ENCODE measurements at regions not wholly inside any gene's neighbourhood (a gene's known extent, or its start where the extent isn't known, plus 50 kb on each side); places are given as distances from the start of the nearest gene placed in this dataset.
"Not testable (repeated sequence)": the region's sequence is repeated elsewhere in the genome, so short reads cannot be mapped to it uniquely, and the experiment has no call there.

DNA sequence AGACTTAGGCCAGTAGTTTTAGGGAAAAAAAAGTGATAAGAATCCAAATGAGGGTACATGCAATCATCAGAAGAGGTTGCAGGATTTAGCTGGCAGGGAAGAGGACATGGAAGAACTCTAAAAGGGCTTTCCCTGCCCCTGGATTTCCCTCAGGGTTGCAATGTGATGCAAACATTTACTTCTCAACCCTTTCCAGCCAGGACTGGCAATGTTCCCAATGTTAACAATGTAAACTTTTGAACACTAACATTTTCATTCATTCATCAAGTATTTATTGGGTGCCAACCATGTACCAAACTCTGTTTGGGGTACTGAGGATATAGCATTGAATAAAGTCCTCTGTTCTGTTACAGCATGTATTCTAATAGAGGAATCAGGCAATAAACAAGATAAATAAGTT, 349.4 kb upstream of the LRRC3B start:
- H3K9me3 Mint-ChIP-seq, result no peaks in the 10 kb centered on the region
- no peaks in the 10 kb centered on the region for H3K4me1 Mint-ChIP-seq (ENCODE audit: low read depth)
- DNase-seq (ENCODE audit: low spot score), result no peak
- H3K36me3 Mint-ChIP-seq (ENCODE audit: low read depth), result no peaks in the 10 kb centered on the region
- H3K27me3 Mint-ChIP-seq (ENCODE audit: low read depth), result no peaks in the 10 kb centered on the region
- H3K27ac Mint-ChIP-seq, result no peak overlapping the region
- no peak overlapping the region for H3K4me3 Mint-ChIP-seq

DNA sequence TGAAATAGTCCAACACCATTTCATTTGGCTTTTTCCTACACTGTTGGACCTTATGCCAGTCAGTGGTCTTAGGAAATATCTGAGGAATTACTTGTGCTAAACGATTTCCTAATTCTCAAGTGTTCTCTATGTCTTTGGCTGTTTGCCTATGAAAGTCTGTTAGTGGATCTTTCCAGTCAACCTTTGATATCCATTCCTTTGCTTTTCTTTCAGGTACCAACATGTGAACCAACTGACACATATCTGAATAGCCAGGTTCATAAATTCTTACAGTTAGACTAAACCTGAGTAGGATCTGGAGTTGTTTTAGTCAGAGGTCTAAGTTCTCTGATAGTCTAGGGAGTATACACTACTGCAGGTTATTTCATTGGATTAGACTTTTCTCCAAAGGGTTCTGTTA, 343.5 kb upstream of the LRRC3B start:
- Mint-ChIP-seq H3K4me3 (no peak overlapping the region), H3K9me3 (peaks cover 28% of the 10 kb centered on the region), H3K36me3 (ENCODE audit: low read depth) (no peaks in the 10 kb centered on the region), H3K27me3 (ENCODE audit: low read depth) (no peaks in the 10 kb centered on the region), H3K27ac (no peak overlapping the region), H3K4me1 (ENCODE audit: low read depth) (no peaks in the 10 kb centered on the region)
- no peak for DNase-seq (ENCODE audit: low spot score)

GRCh38 chr3:26280517-26280916, 342.1 kb upstream of the LRRC3B start:
- no peak for DNase-seq (ENCODE audit: low spot score)
- H3K4me1 Mint-ChIP-seq (ENCODE audit: low read depth), result no peaks in the 10 kb centered on the region
- H3K4me3 Mint-ChIP-seq, result no peak overlapping the region
- H3K36me3 Mint-ChIP-seq (ENCODE audit: low read depth), result no peaks in the 10 kb centered on the region
- H3K27ac Mint-ChIP-seq, result no peak overlapping the region
- no peaks in the 10 kb centered on the region for H3K27me3 Mint-ChIP-seq (ENCODE audit: low read depth)
- H3K9me3 Mint-ChIP-seq, result peaks cover 38% of the 10 kb centered on the region

DNA sequence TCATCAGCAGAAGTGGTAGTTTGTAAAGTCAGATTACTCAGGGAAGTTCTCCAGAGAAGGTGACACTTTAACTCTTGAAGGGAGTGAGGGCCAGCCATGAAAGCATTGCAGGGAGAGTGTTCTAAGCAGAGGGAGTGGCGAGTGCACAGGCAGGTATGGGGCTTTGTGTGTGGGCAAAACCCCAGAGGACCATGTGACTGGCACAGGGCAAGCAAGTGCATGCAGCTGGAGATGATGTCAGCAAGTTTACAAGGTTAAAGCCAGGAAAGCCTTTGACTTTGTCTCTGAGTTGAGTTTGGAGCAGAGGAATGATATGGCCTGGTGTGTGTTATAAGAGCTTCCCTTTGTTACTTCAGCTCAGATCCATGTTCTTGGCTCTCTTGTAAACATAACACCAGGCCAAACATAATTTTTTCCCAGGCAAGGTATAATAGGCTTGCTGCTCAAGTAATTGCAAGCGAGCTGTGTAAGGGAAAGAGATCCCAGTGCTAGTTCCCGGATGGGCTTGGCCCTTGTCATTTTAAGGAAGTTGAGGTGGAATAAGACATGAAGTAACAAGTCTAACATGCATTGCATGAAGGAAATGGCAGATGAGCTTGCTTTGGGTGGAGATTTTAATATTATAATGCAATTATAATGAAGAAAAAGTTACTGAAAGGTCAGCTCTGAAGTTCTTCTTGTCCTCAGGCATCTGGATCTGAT, 341.1 kb upstream of the LRRC3B start:
- DNase-seq (ENCODE audit: low spot score), result no peak
- no peaks in the 10 kb centered on the region for H3K27me3 Mint-ChIP-seq (ENCODE audit: low read depth)
- H3K4me1 Mint-ChIP-seq (ENCODE audit: low read depth), result no peaks in the 10 kb centered on the region
- no peak overlapping the region for H3K4me3 Mint-ChIP-seq
- H3K9me3 Mint-ChIP-seq, result peaks cover 46% of the 10 kb centered on the region
- no peak overlapping the region for H3K27ac Mint-ChIP-seq
- H3K36me3 Mint-ChIP-seq (ENCODE audit: low read depth), result no peaks in the 10 kb centered on the region

DNA sequence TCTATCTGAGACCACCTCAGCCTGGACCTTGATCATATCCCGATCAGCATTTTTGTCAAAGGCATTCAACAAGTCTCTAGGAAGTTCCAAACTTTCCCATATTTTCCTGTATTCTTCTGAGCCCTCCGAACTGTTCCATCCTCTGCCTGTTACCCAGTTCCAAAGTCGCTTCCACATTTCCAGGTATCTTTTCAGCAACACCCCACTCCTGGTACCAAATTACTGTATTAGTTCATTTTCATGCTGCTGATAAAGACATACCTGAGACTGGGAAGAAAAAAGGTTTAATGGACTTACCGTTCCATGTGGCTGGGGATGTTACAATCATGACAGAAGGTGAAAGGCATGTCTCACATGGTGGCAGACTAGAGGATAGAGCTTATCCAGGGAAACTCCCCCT, 338.1 kb upstream of the LRRC3B start:
- peaks cover 60% of the 10 kb centered on the region for H3K9me3 Mint-ChIP-seq
- H3K36me3 Mint-ChIP-seq (ENCODE audit: low read depth); H3K4me1 Mint-ChIP-seq (ENCODE audit: low read depth); DNase-seq (ENCODE audit: low spot score); H3K27ac Mint-ChIP-seq; H3K27me3 Mint-ChIP-seq (ENCODE audit: low read depth); H3K4me3 Mint-ChIP-seq: not testable (repeated sequence)

DNA sequence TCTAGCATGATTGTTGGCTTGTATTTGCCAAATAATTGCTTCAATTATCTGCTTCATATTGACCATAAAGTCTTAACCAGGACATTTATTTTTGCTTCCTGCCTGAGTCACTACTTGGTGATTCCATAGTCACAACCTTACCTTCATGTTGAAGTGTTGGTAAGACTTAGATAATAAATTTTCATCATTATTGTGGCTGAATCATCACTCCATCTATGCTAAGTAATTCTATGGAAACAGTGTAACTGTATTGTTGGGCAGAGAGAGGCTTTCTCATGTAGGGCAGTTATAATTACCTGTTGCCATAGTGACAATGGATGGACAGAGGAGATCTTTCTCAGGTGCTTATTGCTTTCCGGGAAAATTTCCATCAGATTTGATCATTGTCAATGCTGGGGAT, 330.7 kb upstream of the LRRC3B start:
- Mint-ChIP-seq H3K9me3 (peaks cover 15% of the 10 kb centered on the region), H3K36me3 (ENCODE audit: low read depth) (no peaks in the 10 kb centered on the region), H3K27ac (no peak overlapping the region), H3K4me3 (no peak overlapping the region), H3K27me3 (ENCODE audit: low read depth) (no peaks in the 10 kb centered on the region), H3K4me1 (ENCODE audit: low read depth) (no peaks in the 10 kb centered on the region)
- DNase-seq (ENCODE audit: low spot score), result no peak

GRCh38 chr3:26292780-26293179, 329.8 kb upstream of the LRRC3B start:
- Mint-ChIP-seq H3K4me3 (no peak overlapping the region), H3K27me3 (ENCODE audit: low read depth) (no peaks in the 10 kb centered on the region), H3K27ac (no peak overlapping the region), H3K4me1 (ENCODE audit: low read depth) (no peaks in the 10 kb centered on the region), H3K36me3 (ENCODE audit: low read depth) (no peaks in the 10 kb centered on the region), H3K9me3 (peaks cover 13% of the 10 kb centered on the region)
- no peak for DNase-seq (ENCODE audit: low spot score)

DNA sequence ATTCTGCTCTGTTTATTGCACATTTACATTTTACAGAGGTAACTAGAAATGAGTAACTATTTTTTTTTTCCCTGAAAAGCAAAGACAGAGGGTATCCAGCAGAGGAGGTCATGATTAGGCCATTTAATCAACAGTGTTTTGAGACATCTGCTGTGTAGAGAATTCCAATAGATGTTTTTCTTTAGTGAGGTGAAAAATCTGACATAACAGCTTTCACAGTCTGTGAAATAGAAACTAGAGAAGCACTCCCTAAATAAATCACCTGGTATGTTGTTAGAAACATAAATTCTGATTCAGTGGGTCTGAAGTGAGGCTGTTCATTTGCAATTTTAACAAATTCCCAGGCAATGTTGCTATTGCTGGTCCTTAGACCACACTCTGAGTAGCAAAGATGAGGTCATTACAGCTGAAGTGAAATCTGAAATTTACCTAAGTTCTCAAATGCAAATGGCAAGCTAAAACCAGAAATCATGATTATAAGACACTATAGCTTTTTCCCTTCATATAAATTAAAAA, 329.2 kb upstream of the LRRC3B start:
- no peaks in the 10 kb centered on the region for H3K36me3 Mint-ChIP-seq (ENCODE audit: low read depth)
- H3K4me3 Mint-ChIP-seq, result no peak overlapping the region
- no peaks in the 10 kb centered on the region for H3K4me1 Mint-ChIP-seq (ENCODE audit: low read depth)
- peaks cover 13% of the 10 kb centered on the region for H3K9me3 Mint-ChIP-seq
- H3K27me3 Mint-ChIP-seq (ENCODE audit: low read depth), result no peaks in the 10 kb centered on the region
- no peak overlapping the region for H3K27ac Mint-ChIP-seq
- DNase-seq (ENCODE audit: low spot score), result no peak

- Mint-ChIP-seq H3K9me3 (peaks cover 34% of the 10 kb centered on the region), H3K36me3 (ENCODE audit: low read depth) (no peaks in the 10 kb centered on the region), H3K4me3 (no peak overlapping the region), H3K27ac (no peak overlapping the region), H3K4me1 (ENCODE audit: low read depth) (no peaks in the 10 kb centered on the region), H3K27me3 (ENCODE audit: low read depth) (no peaks in the 10 kb centered on the region)
- DNase-seq (ENCODE audit: low spot score), result no peak
Measured at GRCh38 chr3:26307192-26307591, 315.4 kb upstream of the LRRC3B start.

DNA sequence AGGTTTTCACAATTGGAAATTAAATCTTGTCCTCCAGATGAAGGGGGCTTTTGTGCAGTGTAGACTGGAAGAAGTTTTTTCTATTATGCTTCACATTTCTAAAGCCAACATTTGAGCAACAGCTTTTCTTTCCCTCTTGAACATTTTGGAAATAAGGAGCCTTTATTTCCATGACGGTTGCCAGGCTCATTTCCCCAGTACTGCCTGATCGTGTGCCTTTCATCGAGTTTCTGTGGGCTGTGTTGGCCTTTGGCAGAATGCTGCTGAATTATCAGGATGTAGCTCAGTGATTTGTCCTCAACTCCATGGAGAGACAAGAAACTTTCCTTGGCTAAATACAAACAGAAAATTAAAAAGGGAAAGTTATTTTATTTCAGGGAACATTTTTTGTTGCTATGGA, 314.8 kb upstream of the LRRC3B start:
- H3K27me3 Mint-ChIP-seq (ENCODE audit: low read depth), result no peaks in the 10 kb centered on the region
- peaks cover 32% of the 10 kb centered on the region for H3K9me3 Mint-ChIP-seq
- no peak overlapping the region for H3K4me3 Mint-ChIP-seq
- no peak overlapping the region for H3K27ac Mint-ChIP-seq
- no peak for DNase-seq (ENCODE audit: low spot score)
- no peaks in the 10 kb centered on the region for H3K36me3 Mint-ChIP-seq (ENCODE audit: low read depth)
- no peaks in the 10 kb centered on the region for H3K4me1 Mint-ChIP-seq (ENCODE audit: low read depth)

GRCh38 chr3:26308454-26308853, 314.1 kb upstream of the LRRC3B start:
- Mint-ChIP-seq H3K4me1 (ENCODE audit: low read depth) (no peaks in the 10 kb centered on the region), H3K27ac (no peak overlapping the region), H3K36me3 (ENCODE audit: low read depth) (no peaks in the 10 kb centered on the region), H3K9me3 (peaks cover 25% of the 10 kb centered on the region), H3K27me3 (ENCODE audit: low read depth) (no peaks in the 10 kb centered on the region), H3K4me3 (no peak overlapping the region)
- DNase-seq (ENCODE audit: low spot score), result no peak

DNA sequence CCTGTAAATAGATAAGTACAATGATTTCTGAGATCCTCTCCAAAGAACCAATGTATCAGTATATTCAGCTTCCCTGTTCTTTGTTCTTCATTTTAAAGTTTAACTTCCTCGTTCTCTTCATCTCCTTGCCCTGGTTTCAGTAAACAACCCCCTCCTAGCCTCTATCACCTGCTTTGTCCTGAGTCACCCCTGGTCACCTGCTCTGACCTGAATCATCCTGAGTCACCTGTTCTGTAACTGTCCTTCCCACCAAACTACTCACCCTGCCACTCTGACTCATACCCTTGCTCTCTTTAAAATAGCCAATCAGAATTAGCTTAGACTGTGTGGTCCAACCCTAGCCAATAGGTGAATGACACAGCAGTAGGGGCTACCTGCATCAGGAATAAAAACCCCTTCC, 313.0 kb upstream of the LRRC3B start:
- H3K27ac Mint-ChIP-seq; H3K36me3 Mint-ChIP-seq (ENCODE audit: low read depth); H3K27me3 Mint-ChIP-seq (ENCODE audit: low read depth); DNase-seq (ENCODE audit: low spot score); H3K4me3 Mint-ChIP-seq; H3K4me1 Mint-ChIP-seq (ENCODE audit: low read depth): not testable (repeated sequence)
- H3K9me3 Mint-ChIP-seq, result peaks cover 25% of the 10 kb centered on the region

- peaks cover 34% of the 10 kb centered on the region for H3K9me3 Mint-ChIP-seq
- H3K36me3 Mint-ChIP-seq (ENCODE audit: low read depth), result no peaks in the 10 kb centered on the region
- DNase-seq (ENCODE audit: low spot score), result no peak
- H3K4me1 Mint-ChIP-seq (ENCODE audit: low read depth), result no peaks in the 10 kb centered on the region
- H3K27ac Mint-ChIP-seq, result no peak overlapping the region
- no peak overlapping the region for H3K4me3 Mint-ChIP-seq
- H3K27me3 Mint-ChIP-seq (ENCODE audit: low read depth), result no peaks in the 10 kb centered on the region
Measured at GRCh38 chr3:26312816-26313215, 309.8 kb upstream of the LRRC3B start.

- no peaks in the 10 kb centered on the region for H3K36me3 Mint-ChIP-seq (ENCODE audit: low read depth)
Measured at GRCh38 chr3:26316472-26316871, 306.1 kb upstream of the LRRC3B start.

GRCh38 chr3:26323741-26324140, 298.8 kb upstream of the LRRC3B start:
- not testable (repeated sequence) for H3K4me3 Mint-ChIP-seq; H3K36me3 Mint-ChIP-seq (ENCODE audit: low read depth); H3K27me3 Mint-ChIP-seq (ENCODE audit: low read depth); H3K27ac Mint-ChIP-seq; H3K4me1 Mint-ChIP-seq (ENCODE audit: low read depth); DNase-seq (ENCODE audit: low spot score)
- H3K9me3 Mint-ChIP-seq, result peaks cover 22% of the 10 kb centered on the region

More at GRCh38 chr3:26316472-26316871, 306.1 kb upstream of the LRRC3B start:
- Mint-ChIP-seq H3K27ac (no peak overlapping the region), H3K4me3 (no peak overlapping the region), H3K27me3 (ENCODE audit: low read depth) (no peaks in the 10 kb centered on the region), H3K4me1 (ENCODE audit: low read depth) (no peaks in the 10 kb centered on the region), H3K9me3 (peaks cover 39% of the 10 kb centered on the region)
- no peak for DNase-seq (ENCODE audit: low spot score)
